Tibial nerve (tissue), 4 donors: ENCODE measurements at regions not wholly inside any gene's neighbourhood (a gene's known extent, or its start where the extent isn't known, plus 50 kb on each side); places are given as distances from the start of the nearest gene placed in this dataset.

Experiments
- DNase-seq, 2 donors: peaks; one replicate each; pipeline ENCODE4 v3.0.0-alpha.2; 2019; ENCODE audit warnings: low spot score in 2 of 2
- H3K27ac ChIP-seq, 4 donors: fragments of 200-600 bp; sonication (generic) in 3 of 4; one replicate each; pipeline ENCODE4 v1.5.1; 2017 to 2019; ENCODE audit warnings: mild to moderate bottlenecking in 1 of 4
- H3K27me3 ChIP-seq, 2 donors: fragments of 200-600 bp; sonication (generic) in 1 of 2; one replicate each; pipeline versions ENCODE4 v1.5.1 to v1.6.0; 2017 to 2019
- H3K36me3 ChIP-seq, 3 donors: fragments of 200-600 bp; sonication (generic); one replicate each; pipeline ENCODE4 v1.5.1; 2018 to 2019
- H3K4me1 ChIP-seq, 4 donors: fragments of 200-600 bp; sonication (generic) in 3 of 4; one replicate each; pipeline ENCODE4 v1.5.1; 2017 to 2019
- H3K4me3 ChIP-seq, 4 donors: fragments of 200-600 bp; sonication (generic) in 3 of 4; one replicate each; pipeline ENCODE4 v1.5.1; 2017 to 2019; ENCODE audit warnings: mild to moderate bottlenecking in 1 of 4, moderate library complexity in 1 of 4
- H3K9me3 ChIP-seq, 4 donors: fragments of 200-600 bp; sonication (generic) in 3 of 4; one replicate each; pipeline ENCODE4 v1.5.1; 2017 to 2019
- CTCF ChIP-seq, 5 experiments: fragments of 200-600 bp in 3 of 5; fragments of 450-650 bp in 2 of 5; sonication (generic) in 3 of 5; IDR thresholded peaks; one replicate each; pipeline ENCODE4 v1.5.1; 2016 to 2019; ENCODE audit warnings: antibody characterized with exemption in 5 of 5, mild to moderate bottlenecking in 3 of 5, moderate library complexity in 2 of 5
- EP300 ChIP-seq, 2 donors: sonication (generic); formaldehyde crosslinking; IDR thresholded peaks; one replicate each; pipeline ENCODE4 v1.6.1; 2017; ENCODE audit warnings: antibody characterized with exemption in 2 of 2, mild to moderate bottlenecking in 1 of 2
- POLR2A ChIP-seq, 2 donors: fragments of 450-650 bp; IDR thresholded peaks; one replicate each; pipeline ENCODE4 v1.6.1; 2017; ENCODE audit warnings: antibody characterized with exemption in 2 of 2, mild to moderate bottlenecking in 2 of 2, moderate library complexity in 2 of 2
- WGBS, 2 donors: methylation state at CpG; one replicate each; pipeline ENCODE4 v1.1.5; 2018; 5-methylcytosine and 5-hydroxymethylcytosine counted together

GRCh38 chr9:30575218-30575617, 1809.2 kb upstream of the ACO1 start:
- WGBS, 2 donors: 92 to 93% methylated on average over 16 of the region's 16 CpGs

GRCh38 chr9:30575691-30576090, 1808.8 kb upstream of the ACO1 start:
- Histone ChIP-seq H3K36me3 (no peaks in the 10 kb centered on the region), H3K27ac (no peak overlapping the region), H3K4me3 (no peak overlapping the region), H3K27me3 (no peaks in the 10 kb centered on the region), H3K4me1 (no peaks in the 10 kb centered on the region), H3K9me3 (peaks cover 0 to 13% (median 0%) of the 10 kb centered on the region in 4 donors)
- TF ChIP-seq EP300 (IDR thresholded peaks at IDR 0.05): no peak
- TF ChIP-seq POLR2A (IDR thresholded peaks at IDR 0.05): no peak
- no peak for TF ChIP-seq CTCF (IDR thresholded peaks at IDR 0.05)
- 92 to 98% methylated on average over 12 of the region's 12 CpGs for WGBS, 2 donors
- no peak for DNase-seq

More at GRCh38 chr9:30575218-30575617, 1809.2 kb upstream of the ACO1 start:
- Histone ChIP-seq H3K4me1 (no peaks in the 10 kb centered on the region), H3K9me3 (peaks cover 0 to 13% (median 0%) of the 10 kb centered on the region in 4 donors), H3K27ac (no peak overlapping the region), H3K4me3 (no peak overlapping the region), H3K36me3 (no peaks in the 10 kb centered on the region), H3K27me3 (no peaks in the 10 kb centered on the region)
- DNase-seq: no peak
- no peak for TF ChIP-seq POLR2A (IDR thresholded peaks at IDR 0.05)
- TF ChIP-seq CTCF (IDR thresholded peaks at IDR 0.05): no peak
- no peak for TF ChIP-seq EP300 (IDR thresholded peaks at IDR 0.05)

- no peaks in the 10 kb centered on the region for H3K36me3 ChIP-seq
- 51 to 64% methylated on average over 1 of the region's 1 CpG for WGBS, 2 donors
- no peak for DNase-seq
Observed at GRCh38 chr9:30579810-30580209, 1804.6 kb upstream of the ACO1 start.

GRCh38 chr9:30582240-30582639, 1802.2 kb upstream of the ACO1 start:
- H3K4me3 ChIP-seq: no peak overlapping the region
- no peaks in the 10 kb centered on the region for H3K4me1 ChIP-seq
- 67 to 80% methylated on average over 2 of the region's 2 CpGs for WGBS, 2 donors
- no peak overlapping the region for H3K27ac ChIP-seq
- no peak for DNase-seq
- no peaks in the 10 kb centered on the region for H3K27me3 ChIP-seq
- TF ChIP-seq EP300 (IDR thresholded peaks at IDR 0.05): no peak
- TF ChIP-seq POLR2A (IDR thresholded peaks at IDR 0.05): no peak
- H3K9me3 ChIP-seq: no peaks in the 10 kb centered on the region
- no peaks in the 10 kb centered on the region for H3K36me3 ChIP-seq

More at GRCh38 chr9:30579810-30580209, 1804.6 kb upstream of the ACO1 start:
- Histone ChIP-seq H3K27me3 (no peaks in the 10 kb centered on the region), H3K4me1 (no peaks in the 10 kb centered on the region), H3K4me3 (no peak overlapping the region), H3K27ac (no peak overlapping the region), H3K9me3 (peaks cover 0 to 6% (median 0%) of the 10 kb centered on the region in 4 donors)
- TF ChIP-seq POLR2A (IDR thresholded peaks at IDR 0.05) (no peak), EP300 (IDR thresholded peaks at IDR 0.05) (no peak), CTCF (IDR thresholded peaks at IDR 0.05) (no peak)

GRCh38 chr9:30584559-30584958, 1799.9 kb upstream of the ACO1 start:
- H3K36me3 ChIP-seq: no peaks in the 10 kb centered on the region
- no peak overlapping the region for H3K4me3 ChIP-seq
- no peaks in the 10 kb centered on the region for H3K9me3 ChIP-seq
- H3K27ac ChIP-seq: no peak overlapping the region
- H3K27me3 ChIP-seq: no peaks in the 10 kb centered on the region
- TF ChIP-seq CTCF (IDR thresholded peaks at IDR 0.05) (no peak), POLR2A (IDR thresholded peaks at IDR 0.05) (no peak), EP300 (IDR thresholded peaks at IDR 0.05) (no peak)
- no peaks in the 10 kb centered on the region for H3K4me1 ChIP-seq
- no peak for DNase-seq
- 38 to 79% methylated on average over 2 of the region's 2 CpGs for WGBS, 2 donors

- 36 to 40% methylated on average over 1 of the region's 1 CpG for WGBS, 2 donors
Observed at GRCh38 chr9:30591461-30591860, 1793.0 kb upstream of the ACO1 start.

More at GRCh38 chr9:30591461-30591860, 1793.0 kb upstream of the ACO1 start:
- Histone ChIP-seq H3K4me3 (no peak overlapping the region), H3K36me3 (no peaks in the 10 kb centered on the region), H3K4me1 (no peaks in the 10 kb centered on the region), H3K27ac (no peak overlapping the region), H3K9me3 (no peaks in the 10 kb centered on the region), H3K27me3 (no peaks in the 10 kb centered on the region)
- no peak for DNase-seq
- no peak for TF ChIP-seq POLR2A (IDR thresholded peaks at IDR 0.05)
- no peak for TF ChIP-seq CTCF (IDR thresholded peaks at IDR 0.05)
- TF ChIP-seq EP300 (IDR thresholded peaks at IDR 0.05): no peak
